Neural cell (in vitro differentiated cells): ENCODE measurements at regions not wholly inside any gene's neighbourhood (a gene's known extent, or its start where the extent isn't known, plus 50 kb on each side); places are given as distances from the start of the nearest gene placed in this dataset.

Experiments
- H2AFZ ChIP-seq: fragments of 200-600, 300-800 bp; sonication (generic), shearing (Covaris generic); 2 replicates; pipeline ENCODE4 v1.6.0; 2014; ENCODE audit warnings: low read depth, mild to moderate bottlenecking, antibody characterized with exemption, low read length, moderate library complexity
- H3F3A ChIP-seq: fragments of 200-600 bp; shearing (Covaris generic); 2 replicates; pipeline ENCODE4 v1.6.1; 2016; ENCODE audit warnings: mild to moderate bottlenecking, moderate library complexity, mixed read lengths, antibody characterized with exemption, low read length; ENCODE audit not compliant: insufficient read depth, poor library complexity, severe bottlenecking
- H3K27ac ChIP-seq: fragments of 200-600, 300-800 bp; sonication (generic), shearing (Covaris generic); 2 replicates; pipeline ENCODE4 v1.5.1; 2014; ENCODE audit warnings: mild to moderate bottlenecking, low read length, moderate library complexity
- H3K27me3 ChIP-seq: fragments of 300-800, 200-600 bp; sonication (generic), shearing (Covaris generic); 2 replicates; pipeline ENCODE4 v1.6.0; 2014; ENCODE audit warnings: mild to moderate bottlenecking, low read depth, low read length, moderate library complexity; ENCODE audit not compliant: insufficient read depth
- H3K36me3 ChIP-seq: fragments of 300-800, 200-600 bp; sonication (generic), shearing (Covaris generic); 2 replicates; pipeline ENCODE4 v1.5.1; 2014; ENCODE audit warnings: mild to moderate bottlenecking, antibody characterized with exemption, low read length, moderate library complexity; ENCODE audit not compliant: insufficient read depth
- H3K4me2 ChIP-seq: fragments of 300-800, 200-600 bp; sonication (generic), shearing (Covaris generic); 2 replicates; pipeline ENCODE4 v1.6.0; 2014; ENCODE audit warnings: mild to moderate bottlenecking, low read length
- H3K4me3 ChIP-seq: fragments of 300-800, 200-600 bp; sonication (generic), shearing (Covaris generic); 2 replicates; pipeline ENCODE4 v1.5.1; 2014; ENCODE audit warnings: mild to moderate bottlenecking, low read length, moderate library complexity
- H3K79me2 ChIP-seq: fragments of 200-600 bp; shearing (Covaris generic); replicated peaks from 2 replicates; pipeline ENCODE4 v1.6.0; 2014; ENCODE audit warnings: mild to moderate bottlenecking, low read length, moderate library complexity; ENCODE audit not compliant: insufficient read depth
- H3K9ac ChIP-seq: fragments of 300-800, 200-600 bp; sonication (generic), shearing (Covaris generic); 2 replicates; pipeline ENCODE4 v1.6.1; 2016; ENCODE audit warnings: mild to moderate bottlenecking, low read length, mixed read lengths
- H3K9me2 ChIP-seq: fragments of 200-600 bp; shearing (Covaris generic); 2 replicates; pipeline ENCODE4 v1.6.1; 2016; ENCODE audit warnings: mild to moderate bottlenecking, low read length, mixed read lengths; ENCODE audit not compliant: insufficient read depth
- H3K9me3 ChIP-seq: fragments of 200-600, 300-800 bp; sonication (generic), shearing (Covaris generic); 2 replicates; pipeline ENCODE4 v1.6.1; 2016; ENCODE audit warnings: mild to moderate bottlenecking, mixed run types, low read length, moderate library complexity, mixed read lengths
- H4K20me1 ChIP-seq: fragments of 200-600 bp; shearing (Covaris generic); 2 replicates; pipeline ENCODE4 v1.6.1; 2016; ENCODE audit warnings: mild to moderate bottlenecking, mixed run types; ENCODE audit not compliant: insufficient read depth
- EP300 ChIP-seq: fragments of 450-650 bp; conservative IDR thresholded peaks from 2 replicates; pipeline ENCODE4 v1.6.1; 2014; ENCODE audit warnings: antibody characterized with exemption, mild to moderate bottlenecking, moderate library complexity; ENCODE audit not compliant: poor library complexity, severe bottlenecking
- EZH2 ChIP-seq: fragments of 200-600, 300-800 bp; shearing (Covaris generic), sonication (generic); IDR thresholded peaks from 2 replicates; pipeline ENCODE4 v1.6.1; 2014; ENCODE audit warnings: antibody characterized with exemption, low read length, borderline replicate concordance, mild to moderate bottlenecking; ENCODE audit not compliant: insufficient read depth, poor library complexity, severe bottlenecking
- MXI1 ChIP-seq: fragments of 450-650 bp; conservative IDR thresholded peaks from 2 replicates; pipeline ENCODE4 v1.6.1; 2014; ENCODE audit warnings: antibody characterized with exemption, mild to moderate bottlenecking; ENCODE audit not compliant: poor library complexity, severe bottlenecking
- POLR2AphosphoS5 ChIP-seq: IDR thresholded peaks from 2 replicates; pipeline ENCODE4 v1.6.1; 2012
- RAD21 ChIP-seq: fragments of 450-650 bp; conservative IDR thresholded peaks from 2 replicates; pipeline ENCODE4 v1.6.1; 2014; ENCODE audit warnings: antibody characterized with exemption, mild to moderate bottlenecking, moderate library complexity
- SMC3 ChIP-seq: fragments of 450-650 bp; conservative IDR thresholded peaks from 2 replicates; pipeline ENCODE4 v1.6.1; 2014; ENCODE audit warnings: antibody characterized with exemption, mild to moderate bottlenecking, moderate library complexity; ENCODE audit not compliant: poor library complexity
- TAF1 ChIP-seq: IDR thresholded peaks from 2 replicates; pipeline ENCODE4 v1.6.1; 2012; ENCODE audit warnings: low read depth
- TF ChIP-seq, protein P1 (sequence below): fragments of 450-650 bp; IDR thresholded peaks from 2 replicates; pipeline ENCODE4 v1.5.1; 2014; ENCODE audit warnings: antibody characterized with exemption, mild to moderate bottlenecking, moderate library complexity; ENCODE audit not compliant: poor library complexity, severe bottlenecking
- TF ChIP-seq, protein P2 (sequence below): IDR thresholded peaks from 2 replicates; pipeline ENCODE4 v1.6.1; 2012; ENCODE audit warnings: borderline replicate concordance

DNA sequence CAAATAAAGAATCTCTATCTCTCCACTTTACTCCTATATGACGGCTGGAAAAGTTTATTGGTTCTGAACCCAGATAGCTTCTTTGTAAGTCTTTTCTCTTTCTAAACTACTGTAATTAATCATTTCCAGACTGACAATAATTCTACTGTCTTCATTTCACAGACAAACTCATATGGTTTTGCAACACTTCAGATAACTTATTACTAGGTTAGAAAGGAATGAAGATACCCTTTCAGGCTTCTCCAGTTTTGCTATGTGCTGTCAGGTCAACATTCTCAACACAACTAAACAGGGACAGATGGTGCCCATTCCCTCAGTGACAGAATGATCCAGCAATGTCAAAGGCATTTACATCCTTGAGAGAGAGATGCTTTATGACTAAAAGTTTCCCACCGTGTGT, 198.5 kb upstream of the ITGA4 start:
- H3K27me3 ChIP-seq: no peaks in the 10 kb centered on the region
- H3K9ac ChIP-seq: no peak overlapping the region
- no peaks in the 10 kb centered on the region for H3K9me2 ChIP-seq
- H2AFZ ChIP-seq: no peak overlapping the region
- H3K79me2 ChIP-seq: no peaks in the 10 kb centered on the region
- H3K27ac ChIP-seq: no peak overlapping the region
- H4K20me1 ChIP-seq: no peaks in the 10 kb centered on the region
- no peak for TF ChIP-seq SMC3
- TF ChIP-seq RAD21: no peak
- no peak for TF ChIP-seq EP300
- TF ChIP-seq EZH2: no peak
- TF ChIP-seq TAF1: no peak
- no peak for TF ChIP-seq POLR2AphosphoS5
- no peak for TF ChIP-seq MXI1
- TF ChIP-seq, protein P1, sequence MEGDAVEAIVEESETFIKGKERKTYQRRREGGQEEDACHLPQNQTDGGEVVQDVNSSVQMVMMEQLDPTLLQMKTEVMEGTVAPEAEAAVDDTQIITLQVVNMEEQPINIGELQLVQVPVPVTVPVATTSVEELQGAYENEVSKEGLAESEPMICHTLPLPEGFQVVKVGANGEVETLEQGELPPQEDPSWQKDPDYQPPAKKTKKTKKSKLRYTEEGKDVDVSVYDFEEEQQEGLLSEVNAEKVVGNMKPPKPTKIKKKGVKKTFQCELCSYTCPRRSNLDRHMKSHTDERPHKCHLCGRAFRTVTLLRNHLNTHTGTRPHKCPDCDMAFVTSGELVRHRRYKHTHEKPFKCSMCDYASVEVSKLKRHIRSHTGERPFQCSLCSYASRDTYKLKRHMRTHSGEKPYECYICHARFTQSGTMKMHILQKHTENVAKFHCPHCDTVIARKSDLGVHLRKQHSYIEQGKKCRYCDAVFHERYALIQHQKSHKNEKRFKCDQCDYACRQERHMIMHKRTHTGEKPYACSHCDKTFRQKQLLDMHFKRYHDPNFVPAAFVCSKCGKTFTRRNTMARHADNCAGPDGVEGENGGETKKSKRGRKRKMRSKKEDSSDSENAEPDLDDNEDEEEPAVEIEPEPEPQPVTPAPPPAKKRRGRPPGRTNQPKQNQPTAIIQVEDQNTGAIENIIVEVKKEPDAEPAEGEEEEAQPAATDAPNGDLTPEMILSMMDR: no peak
- TF ChIP-seq, protein P2, sequence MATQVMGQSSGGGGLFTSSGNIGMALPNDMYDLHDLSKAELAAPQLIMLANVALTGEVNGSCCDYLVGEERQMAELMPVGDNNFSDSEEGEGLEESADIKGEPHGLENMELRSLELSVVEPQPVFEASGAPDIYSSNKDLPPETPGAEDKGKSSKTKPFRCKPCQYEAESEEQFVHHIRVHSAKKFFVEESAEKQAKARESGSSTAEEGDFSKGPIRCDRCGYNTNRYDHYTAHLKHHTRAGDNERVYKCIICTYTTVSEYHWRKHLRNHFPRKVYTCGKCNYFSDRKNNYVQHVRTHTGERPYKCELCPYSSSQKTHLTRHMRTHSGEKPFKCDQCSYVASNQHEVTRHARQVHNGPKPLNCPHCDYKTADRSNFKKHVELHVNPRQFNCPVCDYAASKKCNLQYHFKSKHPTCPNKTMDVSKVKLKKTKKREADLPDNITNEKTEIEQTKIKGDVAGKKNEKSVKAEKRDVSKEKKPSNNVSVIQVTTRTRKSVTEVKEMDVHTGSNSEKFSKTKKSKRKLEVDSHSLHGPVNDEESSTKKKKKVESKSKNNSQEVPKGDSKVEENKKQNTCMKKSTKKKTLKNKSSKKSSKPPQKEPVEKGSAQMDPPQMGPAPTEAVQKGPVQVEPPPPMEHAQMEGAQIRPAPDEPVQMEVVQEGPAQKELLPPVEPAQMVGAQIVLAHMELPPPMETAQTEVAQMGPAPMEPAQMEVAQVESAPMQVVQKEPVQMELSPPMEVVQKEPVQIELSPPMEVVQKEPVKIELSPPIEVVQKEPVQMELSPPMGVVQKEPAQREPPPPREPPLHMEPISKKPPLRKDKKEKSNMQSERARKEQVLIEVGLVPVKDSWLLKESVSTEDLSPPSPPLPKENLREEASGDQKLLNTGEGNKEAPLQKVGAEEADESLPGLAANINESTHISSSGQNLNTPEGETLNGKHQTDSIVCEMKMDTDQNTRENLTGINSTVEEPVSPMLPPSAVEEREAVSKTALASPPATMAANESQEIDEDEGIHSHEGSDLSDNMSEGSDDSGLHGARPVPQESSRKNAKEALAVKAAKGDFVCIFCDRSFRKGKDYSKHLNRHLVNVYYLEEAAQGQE: no peak
- no peaks in the 10 kb centered on the region for H3K9me3 ChIP-seq
- no peaks in the 10 kb centered on the region for H3F3A ChIP-seq
- no peaks in the 10 kb centered on the region for H3K36me3 ChIP-seq
- no peak overlapping the region for H3K4me3 ChIP-seq
- H3K4me2 ChIP-seq: no peak overlapping the region

DNA sequence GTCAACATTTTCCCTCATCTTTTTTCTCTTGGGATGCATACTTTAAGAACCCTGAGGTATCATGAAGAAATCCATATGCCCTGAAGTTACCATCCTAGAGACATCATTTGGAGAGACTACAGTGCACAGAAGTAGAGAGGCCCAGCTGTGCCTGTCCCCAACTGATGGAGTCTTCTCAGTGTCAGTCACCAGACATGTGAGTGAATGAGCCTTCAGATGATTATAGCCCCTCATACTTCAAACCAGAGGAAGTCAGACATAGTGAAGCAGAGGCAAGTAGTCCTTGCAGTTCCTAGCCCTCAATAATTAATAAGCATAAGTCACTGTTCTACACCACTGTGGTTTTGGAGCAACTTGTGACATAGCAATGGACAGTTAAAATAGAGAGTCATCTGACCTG, 194.4 kb upstream of the ITGA4 start:
- Histone ChIP-seq H3K9me2 (no peaks in the 10 kb centered on the region), H2AFZ (no peak overlapping the region), H3K4me2 (no peak overlapping the region), H3K27ac (no peak overlapping the region), H3K27me3 (no peaks in the 10 kb centered on the region), H3K4me3 (no peak overlapping the region), H3K9ac (no peak overlapping the region), H3F3A (no peaks in the 10 kb centered on the region), H3K36me3 (no peaks in the 10 kb centered on the region), H4K20me1 (no peaks in the 10 kb centered on the region), H3K79me2 (no peaks in the 10 kb centered on the region), H3K9me3 (no peaks in the 10 kb centered on the region)
- TF ChIP-seq EZH2 (no peak), MXI1 (no peak), EP300 (no peak), SMC3 (no peak), TAF1 (no peak), POLR2AphosphoS5 (no peak), RAD21 (no peak)
- TF ChIP-seq, protein P2: no peak
- TF ChIP-seq, protein P1: no peak
